C4-2B (cell line): ENCODE measurements at regions not wholly inside any gene's neighbourhood (a gene's known extent, or its start where the extent isn't known, plus 50 kb on each side); places are given as distances from the start of the nearest gene placed in this dataset.

ENCODE experiments used
- CTCF ChIP-seq: fragments of 450-650 bp; conservative IDR thresholded peaks from 2 replicates; pipeline ENCODE4 v1.5.1; 2017; ENCODE audit warnings: mild to moderate bottlenecking
- ZFX ChIP-seq: fragments of 450-650 bp; IDR thresholded peaks from 2 replicates; pipeline ENCODE4 v1.6.1; 2017

GRCh38 chr1:216805233-216805632 lies 82.0 kb upstream of the ESRRG start:
- TF ChIP-seq CTCF = no peak
- TF ChIP-seq ZFX = no peak
